Panc1 (cell line): ENCODE measurements at regions not wholly inside any gene's neighbourhood (a gene's known extent, or its start where the extent isn't known, plus 50 kb on each side); places are given as distances from the start of the nearest gene placed in this dataset.
"Not testable (repeated sequence)": the region's sequence is repeated elsewhere in the genome, so short reads cannot be mapped to it uniquely, and the experiment has no call there.

Source experiments
- POLR2AphosphoS5 ChIP-seq: IDR thresholded peaks from 2 replicates; pipeline ENCODE4 v1.6.1; 2012; ENCODE audit warnings: mild to moderate bottlenecking, low read depth, low read length, moderate library complexity
- SIN3A ChIP-seq: IDR thresholded peaks from 2 replicates; pipeline ENCODE4 v1.6.1; 2012; ENCODE audit warnings: low read depth, mild to moderate bottlenecking, low read length, moderate library complexity, borderline replicate concordance; ENCODE audit not compliant: insufficient read depth
- TCF7L2 ChIP-seq: IDR thresholded peaks from 2 replicates; pipeline ENCODE4 v1.6.1; 2011; ENCODE audit warnings: mild to moderate bottlenecking, low read depth, low read length, inconsistent platforms
- TF ChIP-seq, protein P1 (sequence below): fragments of 450-650 bp; IDR thresholded peaks from 2 replicates; pipeline ENCODE4 v1.5.1; 2017; ENCODE audit warnings: mild to moderate bottlenecking
- TF ChIP-seq, protein P2 (sequence below), 2 experiments: IDR thresholded peaks; 2 replicates each; pipeline ENCODE4 v1.6.1; 2011 to 2012; ENCODE audit warnings: low read depth in 2 of 2, control low read depth in 1 of 2, low read length in 1 of 2, mild to moderate bottlenecking in 1 of 2, moderate library complexity in 1 of 2; ENCODE audit not compliant: insufficient read depth in 1 of 2

DNA sequence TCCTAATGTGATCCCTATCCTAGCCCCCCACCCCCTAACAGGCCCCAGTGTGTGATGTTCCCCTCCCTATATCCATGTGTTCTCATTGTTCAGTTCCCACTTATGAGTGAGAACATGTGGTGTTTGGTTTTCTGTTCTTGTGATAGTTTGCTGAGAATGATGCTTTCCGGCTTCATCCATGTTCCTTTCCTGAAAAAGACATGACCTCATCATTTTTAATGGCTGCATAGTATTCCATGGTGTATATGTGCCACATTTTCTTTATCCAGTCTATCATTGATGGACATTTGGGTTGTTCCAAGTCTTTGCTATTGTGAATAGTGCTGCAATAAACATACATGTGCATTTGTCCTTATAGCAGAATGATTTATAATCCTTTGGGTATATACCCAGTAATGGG lies 214.4 kb upstream of the RAI14 start:
- TF ChIP-seq, protein P1, sequence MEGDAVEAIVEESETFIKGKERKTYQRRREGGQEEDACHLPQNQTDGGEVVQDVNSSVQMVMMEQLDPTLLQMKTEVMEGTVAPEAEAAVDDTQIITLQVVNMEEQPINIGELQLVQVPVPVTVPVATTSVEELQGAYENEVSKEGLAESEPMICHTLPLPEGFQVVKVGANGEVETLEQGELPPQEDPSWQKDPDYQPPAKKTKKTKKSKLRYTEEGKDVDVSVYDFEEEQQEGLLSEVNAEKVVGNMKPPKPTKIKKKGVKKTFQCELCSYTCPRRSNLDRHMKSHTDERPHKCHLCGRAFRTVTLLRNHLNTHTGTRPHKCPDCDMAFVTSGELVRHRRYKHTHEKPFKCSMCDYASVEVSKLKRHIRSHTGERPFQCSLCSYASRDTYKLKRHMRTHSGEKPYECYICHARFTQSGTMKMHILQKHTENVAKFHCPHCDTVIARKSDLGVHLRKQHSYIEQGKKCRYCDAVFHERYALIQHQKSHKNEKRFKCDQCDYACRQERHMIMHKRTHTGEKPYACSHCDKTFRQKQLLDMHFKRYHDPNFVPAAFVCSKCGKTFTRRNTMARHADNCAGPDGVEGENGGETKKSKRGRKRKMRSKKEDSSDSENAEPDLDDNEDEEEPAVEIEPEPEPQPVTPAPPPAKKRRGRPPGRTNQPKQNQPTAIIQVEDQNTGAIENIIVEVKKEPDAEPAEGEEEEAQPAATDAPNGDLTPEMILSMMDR = not testable (repeated sequence)
- TF ChIP-seq SIN3A, POLR2AphosphoS5, TCF7L2: not testable (repeated sequence)
- TF ChIP-seq, protein P2, sequence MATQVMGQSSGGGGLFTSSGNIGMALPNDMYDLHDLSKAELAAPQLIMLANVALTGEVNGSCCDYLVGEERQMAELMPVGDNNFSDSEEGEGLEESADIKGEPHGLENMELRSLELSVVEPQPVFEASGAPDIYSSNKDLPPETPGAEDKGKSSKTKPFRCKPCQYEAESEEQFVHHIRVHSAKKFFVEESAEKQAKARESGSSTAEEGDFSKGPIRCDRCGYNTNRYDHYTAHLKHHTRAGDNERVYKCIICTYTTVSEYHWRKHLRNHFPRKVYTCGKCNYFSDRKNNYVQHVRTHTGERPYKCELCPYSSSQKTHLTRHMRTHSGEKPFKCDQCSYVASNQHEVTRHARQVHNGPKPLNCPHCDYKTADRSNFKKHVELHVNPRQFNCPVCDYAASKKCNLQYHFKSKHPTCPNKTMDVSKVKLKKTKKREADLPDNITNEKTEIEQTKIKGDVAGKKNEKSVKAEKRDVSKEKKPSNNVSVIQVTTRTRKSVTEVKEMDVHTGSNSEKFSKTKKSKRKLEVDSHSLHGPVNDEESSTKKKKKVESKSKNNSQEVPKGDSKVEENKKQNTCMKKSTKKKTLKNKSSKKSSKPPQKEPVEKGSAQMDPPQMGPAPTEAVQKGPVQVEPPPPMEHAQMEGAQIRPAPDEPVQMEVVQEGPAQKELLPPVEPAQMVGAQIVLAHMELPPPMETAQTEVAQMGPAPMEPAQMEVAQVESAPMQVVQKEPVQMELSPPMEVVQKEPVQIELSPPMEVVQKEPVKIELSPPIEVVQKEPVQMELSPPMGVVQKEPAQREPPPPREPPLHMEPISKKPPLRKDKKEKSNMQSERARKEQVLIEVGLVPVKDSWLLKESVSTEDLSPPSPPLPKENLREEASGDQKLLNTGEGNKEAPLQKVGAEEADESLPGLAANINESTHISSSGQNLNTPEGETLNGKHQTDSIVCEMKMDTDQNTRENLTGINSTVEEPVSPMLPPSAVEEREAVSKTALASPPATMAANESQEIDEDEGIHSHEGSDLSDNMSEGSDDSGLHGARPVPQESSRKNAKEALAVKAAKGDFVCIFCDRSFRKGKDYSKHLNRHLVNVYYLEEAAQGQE (IDR thresholded peaks at IDR 0.05; ENCODE audit: insufficient read depth in 1 of 2, low read depth in 2 of 2, low read length in 1 of 2) = not testable (repeated sequence)
